ENCODE measurements at regions not wholly inside any gene's neighbourhood (a gene's known extent, or its start where the extent isn't known, plus 50 kb on each side); places are given as distances from the start of the nearest gene placed in this dataset.
A peak's percentile ranks its signal among the peaks of the same experiment; 100 is the strongest.

DNA sequence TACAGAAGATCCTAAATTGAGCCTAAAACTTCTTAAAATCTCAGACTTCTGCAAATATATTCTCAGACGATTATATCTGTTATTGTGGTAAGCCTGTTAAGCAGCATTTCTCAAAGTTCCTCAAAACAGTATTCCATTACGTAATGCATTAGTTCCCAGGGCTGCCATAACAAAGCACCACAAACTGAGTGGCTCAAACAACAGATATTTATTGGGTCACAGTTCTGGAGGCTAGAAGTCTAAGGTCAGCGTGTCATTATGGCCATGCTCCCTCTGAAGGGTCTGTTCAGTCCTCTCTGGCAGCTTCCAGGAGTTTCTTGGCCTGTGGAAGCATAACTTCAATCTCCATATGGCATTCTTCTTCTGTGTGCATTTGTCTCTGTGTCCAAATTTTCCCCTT lies 103.5 kb upstream of the ST6GALNAC5 start:
- DNase-seq (ENCODE audit: low read depth) = peak; percentile 5

DNA sequence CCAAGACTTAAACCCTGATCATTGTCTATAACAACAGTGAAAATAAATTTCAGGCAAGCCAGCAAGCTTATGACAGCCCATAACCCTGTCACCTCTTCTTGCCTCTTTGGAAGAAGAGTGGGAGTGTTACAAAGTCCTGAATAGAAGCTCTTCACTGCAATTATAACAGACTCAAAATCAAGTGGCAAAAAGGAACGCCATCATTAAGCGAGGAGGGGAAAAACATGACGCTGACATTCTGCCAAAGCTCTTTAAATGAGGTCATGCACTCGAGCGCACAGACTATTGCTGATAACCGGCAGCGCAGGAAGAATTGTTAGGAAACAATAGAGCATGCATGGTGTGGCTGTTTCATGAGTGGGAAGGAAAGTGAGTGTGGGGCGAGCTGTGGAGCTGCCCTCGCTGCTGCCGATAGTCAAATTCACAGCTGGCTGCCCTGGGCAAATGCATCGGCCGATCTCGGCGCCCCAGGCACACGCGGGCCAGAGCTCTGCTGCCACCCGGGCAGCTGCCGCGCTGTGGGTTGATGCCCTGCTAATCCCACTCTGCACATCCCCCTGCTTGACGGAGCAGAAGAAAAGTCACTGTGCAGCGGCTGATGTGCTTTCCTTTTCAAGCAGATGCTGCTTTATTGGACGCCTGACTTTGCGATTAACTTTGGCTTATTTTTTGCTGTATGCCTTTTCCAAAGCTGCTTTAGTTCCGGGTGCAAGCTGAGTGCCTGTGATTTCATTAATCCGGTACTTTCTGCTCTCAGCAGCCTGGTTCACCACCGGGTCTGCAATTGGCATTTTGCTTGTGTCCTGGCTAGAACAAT lies 102.4 kb upstream of the ST6GALNAC5 start:
- no peak for DNase-seq (ENCODE audit: low read depth)

DNA sequence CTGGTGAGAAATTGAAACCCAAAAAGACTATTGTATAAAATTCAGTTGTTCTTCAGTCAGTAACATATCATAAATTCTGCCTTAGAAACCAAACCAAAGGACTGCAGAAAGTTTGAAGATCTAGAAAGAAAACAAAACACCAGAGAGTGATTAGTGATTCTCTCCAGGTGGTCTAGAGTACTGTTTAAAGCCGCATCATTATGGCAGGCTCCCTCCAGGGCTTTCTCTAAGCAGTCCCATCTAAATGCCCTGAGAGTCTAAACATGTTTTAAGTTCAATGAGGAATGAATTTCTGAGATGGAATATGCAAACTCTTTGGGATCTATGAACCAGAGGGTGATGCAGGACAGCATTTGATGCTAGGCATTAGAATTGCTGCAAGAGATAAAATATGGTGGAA lies 100.9 kb upstream of the ST6GALNAC5 start:
- DNase-seq (ENCODE audit: low read depth) = no peak

DNA sequence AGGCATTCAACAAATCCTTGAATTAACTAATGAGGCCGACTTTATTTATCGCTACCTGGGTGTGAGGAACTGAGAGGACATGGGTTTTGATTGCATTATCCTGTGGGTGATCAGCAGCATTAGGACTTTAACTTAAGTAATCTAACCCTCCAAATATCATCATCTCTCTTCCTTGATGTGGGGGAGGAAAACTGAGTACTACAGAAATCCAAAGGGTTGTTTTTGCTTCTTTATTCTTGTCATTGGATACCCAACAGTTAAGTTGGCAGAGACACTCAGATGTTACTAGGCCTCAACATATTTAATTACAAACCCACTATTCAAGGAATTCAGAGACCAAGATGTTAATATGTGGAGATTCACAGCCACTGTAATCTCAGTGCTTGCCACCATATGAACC lies 97.4 kb upstream of the ST6GALNAC5 start:
- DNase-seq (ENCODE audit: low read depth) = no peak

DNA sequence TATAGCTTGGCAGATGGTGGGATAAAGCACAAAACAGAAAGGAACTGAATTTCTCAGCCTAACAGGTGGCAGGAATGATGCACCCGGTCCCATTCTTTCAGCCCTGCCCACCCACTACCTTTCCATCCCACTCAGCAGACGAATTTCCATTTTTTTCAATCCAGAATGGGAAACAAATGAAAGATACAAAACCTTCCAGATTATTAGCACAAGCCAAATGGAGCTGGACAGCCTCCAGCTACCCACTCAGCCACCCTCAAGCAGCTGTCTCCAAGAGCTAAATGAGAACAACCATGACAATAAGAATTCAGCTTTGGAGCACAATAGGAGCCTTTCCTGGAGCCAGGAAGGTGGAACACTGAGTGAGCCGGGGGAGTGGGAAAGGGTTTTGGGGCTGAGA lies 96.3 kb upstream of the ST6GALNAC5 start:
- DNase-seq (ENCODE audit: low read depth) = no peak

DNA sequence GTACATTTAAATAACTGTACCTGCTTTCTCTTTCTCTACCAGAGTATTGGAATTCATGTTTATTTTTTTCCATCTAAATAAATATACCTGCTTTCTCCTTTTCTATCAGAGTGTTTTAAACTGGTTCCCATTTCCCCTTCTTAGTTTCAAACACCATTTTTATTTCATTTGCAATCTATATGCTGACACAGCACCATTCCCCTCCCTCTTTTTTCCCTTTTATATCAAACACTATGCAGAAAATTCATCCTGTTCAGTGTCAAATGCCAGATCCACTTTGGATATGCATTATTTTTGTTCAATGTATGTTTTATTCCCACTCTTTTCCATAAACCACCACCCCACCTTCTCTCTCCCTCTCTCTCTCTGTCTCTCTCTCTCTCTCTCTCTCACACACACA lies 85.8 kb upstream of the ST6GALNAC5 start:
- DNase-seq (ENCODE audit: low read depth) = no peak

DNA sequence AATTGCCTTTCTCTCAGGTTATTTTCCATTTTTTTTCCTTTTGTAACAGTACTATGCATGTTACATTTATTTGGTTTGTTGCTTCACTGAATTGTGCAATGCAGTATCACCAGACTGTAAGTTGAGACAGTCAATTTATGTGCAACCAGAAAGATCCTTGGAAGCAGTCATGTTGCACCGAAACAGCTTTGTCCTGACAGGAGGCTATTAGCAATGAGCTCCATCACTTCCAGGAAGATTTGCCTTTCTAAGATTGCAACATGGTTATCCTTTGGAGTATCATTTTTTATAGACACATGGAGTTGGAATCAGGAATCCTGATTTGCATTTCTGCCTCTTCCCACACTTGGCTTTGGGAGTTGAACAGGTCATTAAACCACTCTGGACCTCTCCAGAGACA lies 84.5 kb upstream of the ST6GALNAC5 start:
- DNase-seq (ENCODE audit: low read depth) = peak; percentile 90

DNA sequence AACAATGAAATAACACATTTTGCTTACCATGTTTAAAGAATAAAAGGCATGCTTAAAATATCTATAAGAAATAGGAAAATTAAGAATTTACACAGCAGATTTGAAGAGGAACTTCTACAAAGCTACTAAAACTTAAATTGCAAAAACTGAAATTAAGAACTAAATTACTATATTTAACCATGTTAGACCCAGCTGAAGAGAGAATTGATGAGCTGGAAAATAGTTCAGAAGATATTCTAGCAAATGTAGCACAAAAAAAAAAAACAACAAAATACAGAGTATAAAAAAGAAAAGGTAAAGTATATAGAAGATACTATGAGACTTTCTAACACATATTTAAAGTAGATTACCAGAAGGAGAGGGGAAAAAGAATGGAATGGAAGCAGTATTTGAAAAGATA lies 82.8 kb upstream of the ST6GALNAC5 start:
- no peak for DNase-seq (ENCODE audit: low read depth)

DNA sequence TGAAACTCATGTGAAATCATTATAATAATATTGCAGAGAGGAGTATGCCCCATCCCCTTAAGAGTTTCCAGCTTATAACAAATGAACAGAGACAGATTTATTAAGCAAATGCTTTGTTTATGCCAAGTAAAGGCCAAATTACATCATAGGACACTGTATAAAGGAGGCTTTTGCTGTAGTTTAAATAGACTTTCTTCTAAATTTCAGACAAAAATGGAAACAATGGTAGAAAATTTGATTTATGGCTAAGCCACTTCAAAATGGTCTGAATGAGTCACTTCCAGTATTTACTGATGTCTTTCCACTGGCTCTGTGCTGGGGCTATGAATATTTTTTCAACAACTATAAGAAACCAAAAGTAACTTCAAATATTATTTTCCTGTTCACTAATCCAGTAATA lies 81.1 kb upstream of the ST6GALNAC5 start:
- DNase-seq (ENCODE audit: low read depth) = peak; percentile 17

DNA sequence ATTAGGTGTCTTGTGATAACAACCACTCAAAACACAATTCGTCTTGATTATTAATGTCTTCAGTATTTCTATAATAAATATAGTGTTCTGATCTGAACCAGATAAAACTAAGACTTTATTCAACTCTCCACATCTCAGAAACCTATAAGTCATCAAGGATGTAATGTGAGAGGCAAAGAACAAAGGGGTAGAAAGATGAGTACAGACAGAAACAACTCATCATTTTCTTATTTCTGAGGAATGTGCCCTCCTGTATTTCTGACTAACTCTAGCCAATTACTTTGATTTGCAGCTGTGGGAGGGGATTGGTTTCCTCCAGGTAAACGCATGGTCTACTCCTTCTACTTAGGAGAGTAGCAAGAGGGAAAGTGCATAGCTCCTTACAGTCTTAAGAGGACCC lies 73.7 kb upstream of the ST6GALNAC5 start:
- DNase-seq (ENCODE audit: low read depth) = no peak

DNA sequence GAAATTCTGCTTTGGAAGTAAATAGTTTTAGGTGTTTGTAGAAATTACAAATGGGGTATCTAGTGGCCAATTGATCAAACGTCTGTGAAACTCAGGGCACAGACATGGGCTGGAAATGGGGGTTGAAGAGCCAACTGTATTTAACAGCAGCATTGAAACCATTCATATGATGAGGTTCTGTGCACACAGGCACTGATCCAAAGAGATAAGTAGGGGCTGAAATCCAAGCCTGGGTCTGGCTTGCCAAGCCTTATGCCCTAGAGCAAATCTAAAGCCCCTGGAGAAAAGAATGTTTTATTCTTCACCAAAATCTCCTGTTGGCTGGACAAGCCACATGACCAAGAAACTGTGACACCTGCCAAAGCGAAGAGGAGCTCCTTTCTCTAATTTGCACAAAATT lies 67.6 kb upstream of the ST6GALNAC5 start:
- DNase-seq (ENCODE audit: low read depth) = no peak

DNA sequence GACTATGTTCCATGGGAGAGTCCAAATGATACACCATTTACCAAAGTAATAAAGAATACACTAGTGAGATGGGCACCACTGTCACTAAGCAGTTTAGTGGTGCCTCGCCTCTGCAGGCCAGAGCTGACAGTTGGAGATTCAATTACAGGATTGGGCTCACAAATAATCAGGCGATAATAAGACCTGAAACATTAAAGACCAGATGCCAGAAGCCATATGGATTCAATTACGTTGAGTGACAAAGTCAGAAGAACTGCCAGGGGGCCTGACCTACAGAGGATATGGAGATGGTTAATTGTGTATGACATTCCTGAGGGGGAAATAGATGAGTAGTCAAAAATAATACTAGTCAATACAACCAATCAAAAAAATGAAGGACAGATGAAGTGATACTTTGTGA lies 65.2 kb upstream of the ST6GALNAC5 start:
- DNase-seq (ENCODE audit: low read depth) = no peak

DNA sequence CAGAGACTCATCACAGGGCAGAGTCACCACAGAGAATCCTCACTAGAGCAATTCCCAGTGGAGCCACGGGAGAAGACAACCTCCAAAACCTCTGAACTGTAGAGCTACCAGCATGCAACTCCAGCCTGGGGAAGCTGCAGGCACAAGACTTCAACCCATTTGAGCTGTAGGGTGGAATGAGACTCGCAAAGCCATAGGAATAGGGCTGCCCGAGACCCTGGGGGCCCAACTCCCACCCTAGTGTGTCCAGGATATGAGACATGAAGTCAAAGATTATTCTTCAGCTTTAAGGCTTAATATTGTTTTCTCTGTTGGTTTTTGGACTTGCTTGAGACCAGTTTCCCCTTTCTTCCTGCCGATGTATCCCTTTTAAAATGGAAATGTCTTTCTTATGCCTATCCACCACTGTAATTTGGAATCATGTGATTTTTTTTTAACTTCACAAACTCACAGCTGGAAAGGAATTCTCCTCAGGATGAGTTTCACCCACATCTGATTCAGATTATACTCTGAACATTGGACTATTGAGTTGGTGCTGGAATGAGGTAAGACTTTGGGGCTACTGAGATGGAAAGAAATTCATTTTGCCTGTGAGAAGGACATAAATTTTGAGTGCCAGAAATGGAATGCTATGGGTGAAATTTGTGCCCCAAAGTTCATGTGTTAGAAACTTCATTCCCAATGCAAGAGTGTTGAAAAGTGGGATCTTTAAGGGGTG lies 59.6 kb upstream of the ST6GALNAC5 start:
- DNase-seq (ENCODE audit: low read depth) = no peak
